ENCODE measurements at regions not wholly inside any gene's neighbourhood (a gene's known extent, or its start where the extent isn't known, plus 50 kb on each side); places are given as distances from the start of the nearest gene placed in this dataset.

- no peak for DNase-seq (ENCODE audit: low read depth)
- H3K4me3 Mint-ChIP-seq (ENCODE audit: unreplicated experiment): no peak overlapping the region
- no peak for FAIRE-seq
These were observed 416.2 kb downstream of the IGSF11 start for GRCh38 chr3:118618247-118619040.

GRCh38 chr3:118626453-118626852, 408.2 kb downstream of the IGSF11 start:
- peaks cover 2% of the 10 kb centered on the region for H3K9me3 Mint-ChIP-seq (ENCODE audit: unreplicated experiment)
- Histone ChIP-seq H2AFZ (ENCODE audit: low read depth, low read length) (no peak overlapping the region), H3K36me3 (ENCODE audit: insufficient read depth, low read length) (no peaks in the 10 kb centered on the region), H3K27ac (ENCODE audit: low read depth, low read length) (no peak overlapping the region), H3K4me3 (ENCODE audit: insufficient read depth, low read depth, low read length) (no peak overlapping the region), H3K27me3 (ENCODE audit: insufficient read depth, low read length) (no peaks in the 10 kb centered on the region), H3K79me2 (ENCODE audit: insufficient read depth, low read length) (no peaks in the 10 kb centered on the region), H3K9ac (ENCODE audit: low read length) (no peak overlapping the region), H3K9me3 (ENCODE audit: insufficient read depth, low read depth, low read length) (no peaks in the 10 kb centered on the region), H3K4me1 (ENCODE audit: insufficient read depth, low read length) (no peaks in the 10 kb centered on the region), H3K4me2 (ENCODE audit: low read length) (no peak overlapping the region), H4K20me1 (ENCODE audit: insufficient read depth, low read length) (no peaks in the 10 kb centered on the region)
- FAIRE-seq: no peak
- no peak overlapping the region for H3K27ac Mint-ChIP-seq (ENCODE audit: unreplicated experiment)
- TF ChIP-seq CTCF (IDR thresholded peaks at IDR 0.05; ENCODE audit: insufficient read depth, low read depth, low read length) (no peak), EZH2 (IDR thresholded peaks at IDR 0.05; ENCODE audit: insufficient read depth, low read length) (no peak)
- no peaks in the 10 kb centered on the region for H3K36me3 Mint-ChIP-seq (ENCODE audit: low read depth, unreplicated experiment)
- H3K27me3 Mint-ChIP-seq (ENCODE audit: low read depth, unreplicated experiment): no peaks in the 10 kb centered on the region
- no peaks in the 10 kb centered on the region for H3K4me1 Mint-ChIP-seq (ENCODE audit: low read depth, unreplicated experiment)
- DNase-seq (ENCODE audit: low read depth): no peak
- no peak overlapping the region for H3K4me3 Mint-ChIP-seq (ENCODE audit: unreplicated experiment)

More at GRCh38 chr3:118618247-118619040, 416.2 kb downstream of the IGSF11 start:
- H3K4me3 ChIP-seq (ENCODE audit: insufficient read depth, low read depth, low read length): no peak overlapping the region
- Mint-ChIP-seq H3K27me3 (ENCODE audit: low read depth, unreplicated experiment) (peaks cover 2% of the 10 kb centered on the region), H3K27ac (ENCODE audit: unreplicated experiment) (no peak overlapping the region), H3K9me3 (ENCODE audit: unreplicated experiment) (peaks cover 2% of the 10 kb centered on the region), H3K36me3 (ENCODE audit: low read depth, unreplicated experiment) (no peaks in the 10 kb centered on the region), H3K4me1 (ENCODE audit: low read depth, unreplicated experiment) (no peaks in the 10 kb centered on the region)
- TF ChIP-seq EZH2 (IDR thresholded peaks at IDR 0.05; ENCODE audit: insufficient read depth, low read length) (no peak), CTCF (IDR thresholded peaks at IDR 0.05; ENCODE audit: insufficient read depth, low read depth, low read length) (no peak)
- no peaks in the 10 kb centered on the region for H3K9me3 ChIP-seq (ENCODE audit: insufficient read depth, low read depth, low read length)
- no peak overlapping the region for H3K9ac ChIP-seq (ENCODE audit: low read length)
- no peak overlapping the region for H3K4me2 ChIP-seq (ENCODE audit: low read length)
- H3K36me3 ChIP-seq (ENCODE audit: insufficient read depth, low read length): no peaks in the 10 kb centered on the region
- H3K27me3 ChIP-seq (ENCODE audit: insufficient read depth, low read length): no peaks in the 10 kb centered on the region
- no peak overlapping the region for H3K27ac ChIP-seq (ENCODE audit: low read depth, low read length)
- H2AFZ ChIP-seq (ENCODE audit: low read depth, low read length): no peak overlapping the region
- no peaks in the 10 kb centered on the region for H4K20me1 ChIP-seq (ENCODE audit: insufficient read depth, low read length)
- H3K4me1 ChIP-seq (ENCODE audit: insufficient read depth, low read length): no peaks in the 10 kb centered on the region
- no peaks in the 10 kb centered on the region for H3K79me2 ChIP-seq (ENCODE audit: insufficient read depth, low read length)

GRCh38 chr3:118628704-118629341, 405.8 kb downstream of the IGSF11 start:
- no peaks in the 10 kb centered on the region for H3K27me3 Mint-ChIP-seq (ENCODE audit: low read depth, unreplicated experiment)
- H3K27ac Mint-ChIP-seq (ENCODE audit: unreplicated experiment): no peak overlapping the region
- H3K4me3 Mint-ChIP-seq (ENCODE audit: unreplicated experiment): no peak overlapping the region
- no peaks in the 10 kb centered on the region for H4K20me1 ChIP-seq (ENCODE audit: insufficient read depth, low read length)
- TF ChIP-seq EZH2 (IDR thresholded peaks at IDR 0.05; ENCODE audit: insufficient read depth, low read length) (no peak), CTCF (IDR thresholded peaks at IDR 0.05; ENCODE audit: insufficient read depth, low read depth, low read length) (peak; percentile 71)
- no peak overlapping the region for H2AFZ ChIP-seq (ENCODE audit: low read depth, low read length)
- no peaks in the 10 kb centered on the region for H3K36me3 ChIP-seq (ENCODE audit: insufficient read depth, low read length)
- H3K9me3 Mint-ChIP-seq (ENCODE audit: unreplicated experiment): no peaks in the 10 kb centered on the region
- no peak overlapping the region for H3K4me2 ChIP-seq (ENCODE audit: low read length)
- no peaks in the 10 kb centered on the region for H3K27me3 ChIP-seq (ENCODE audit: insufficient read depth, low read length)
- H3K4me1 Mint-ChIP-seq (ENCODE audit: low read depth, unreplicated experiment): no peaks in the 10 kb centered on the region
- H3K4me3 ChIP-seq (ENCODE audit: insufficient read depth, low read depth, low read length): no peak overlapping the region
- DNase-seq (ENCODE audit: low read depth): peak; percentile 39
- H3K27ac ChIP-seq (ENCODE audit: low read depth, low read length): no peak overlapping the region
- H3K79me2 ChIP-seq (ENCODE audit: insufficient read depth, low read length): no peaks in the 10 kb centered on the region
- H3K4me1 ChIP-seq (ENCODE audit: insufficient read depth, low read length): no peaks in the 10 kb centered on the region
- no peak for FAIRE-seq
- H3K36me3 Mint-ChIP-seq (ENCODE audit: low read depth, unreplicated experiment): no peaks in the 10 kb centered on the region
- no peaks in the 10 kb centered on the region for H3K9me3 ChIP-seq (ENCODE audit: insufficient read depth, low read depth, low read length)
- no peak overlapping the region for H3K9ac ChIP-seq (ENCODE audit: low read length)

Data from astrocyte (in vitro differentiated cells and primary cell).